Astrocyte (in vitro differentiated cells and primary cell): ENCODE measurements at regions not wholly inside any gene's neighbourhood (a gene's known extent, or its start where the extent isn't known, plus 50 kb on each side); places are given as distances from the start of the nearest gene placed in this dataset.

Source experiments
- DNase-seq: peaks from one replicate; pipeline ENCODE4 v3.0.0-alpha.2; 2010; ENCODE audit warnings: low read depth
- FAIRE-seq: peaks from 2 replicates; lab custom pipeline; 2011; peaks lifted over from hg19 to GRCh38; lab: Jason Lieb, UNC
- H2AFZ ChIP-seq: 2 replicates; pipeline ENCODE4 v1.6.0; 2012; ENCODE audit warnings: low read depth, low read length, inconsistent platforms
- H3K27ac ChIP-seq: 2 replicates; pipeline ENCODE4 v1.5.1; 2011; ENCODE audit warnings: low read depth, low read length, inconsistent platforms
- H3K27me3 ChIP-seq: 2 replicates; pipeline ENCODE4 v1.6.0; 2011; ENCODE audit warnings: low read length, inconsistent platforms; ENCODE audit not compliant: insufficient read depth
- H3K36me3 ChIP-seq: 2 replicates; pipeline ENCODE4 v1.5.1; 2011; ENCODE audit warnings: low read length, inconsistent platforms; ENCODE audit not compliant: insufficient read depth
- H3K4me1 ChIP-seq: 2 replicates; pipeline ENCODE4 v1.5.1; 2011; ENCODE audit warnings: low read length, inconsistent platforms; ENCODE audit not compliant: insufficient read depth
- H3K4me2 ChIP-seq: 2 replicates; pipeline ENCODE4 v1.6.0; 2012; ENCODE audit warnings: low read length, inconsistent platforms
- H3K4me3 ChIP-seq: 2 replicates; pipeline ENCODE4 v1.5.1; 2011; ENCODE audit warnings: low read depth, mild to moderate bottlenecking, low read length, inconsistent platforms; ENCODE audit not compliant: insufficient read depth
- H3K79me2 ChIP-seq: 2 replicates; pipeline ENCODE4 v1.6.0; 2012; ENCODE audit warnings: mild to moderate bottlenecking, low read length, inconsistent platforms; ENCODE audit not compliant: insufficient read depth
- H3K9ac ChIP-seq: 2 replicates; pipeline ENCODE4 v1.6.0; 2012; ENCODE audit warnings: mild to moderate bottlenecking, low read length, inconsistent platforms
- H3K9me3 ChIP-seq: 2 replicates; pipeline ENCODE4 v1.5.1; 2012; ENCODE audit warnings: low read depth, mild to moderate bottlenecking, low read length, inconsistent platforms; ENCODE audit not compliant: insufficient read depth
- H4K20me1 ChIP-seq: 2 replicates; pipeline ENCODE4 v1.6.0; 2012; ENCODE audit warnings: low read length, inconsistent platforms; ENCODE audit not compliant: insufficient read depth
- H3K27ac Mint-ChIP-seq: one replicate; pipeline ENCODE4 v1.8.0; 2021; ENCODE audit warnings: mild to moderate bottlenecking, mixed read lengths; ENCODE audit not compliant: unreplicated experiment
- H3K27me3 Mint-ChIP-seq: one replicate; pipeline ENCODE4 v1.8.0; 2021; ENCODE audit warnings: low read depth, mixed read lengths; ENCODE audit not compliant: unreplicated experiment
- H3K36me3 Mint-ChIP-seq: one replicate; pipeline ENCODE4 v1.8.0; 2021; ENCODE audit warnings: low read depth, mixed read lengths; ENCODE audit not compliant: unreplicated experiment
- H3K4me1 Mint-ChIP-seq: one replicate; pipeline ENCODE4 v1.8.0; 2021; ENCODE audit warnings: low read depth, mixed read lengths; ENCODE audit not compliant: unreplicated experiment
- H3K4me3 Mint-ChIP-seq: one replicate; pipeline ENCODE4 v1.8.0; 2021; ENCODE audit warnings: mild to moderate bottlenecking, moderate library complexity, mixed read lengths; ENCODE audit not compliant: unreplicated experiment
- H3K9me3 Mint-ChIP-seq: one replicate; pipeline ENCODE4 v1.8.0; 2021; ENCODE audit warnings: mild to moderate bottlenecking, mixed read lengths; ENCODE audit not compliant: unreplicated experiment
- EZH2 ChIP-seq: IDR thresholded peaks from 2 replicates; pipeline ENCODE4 v1.6.1; 2012; ENCODE audit warnings: mild to moderate bottlenecking, low read length, inconsistent platforms; ENCODE audit not compliant: insufficient read depth
- TF ChIP-seq, protein P1 (sequence below): IDR thresholded peaks from 2 replicates; pipeline ENCODE4 v1.5.1; 2011; ENCODE audit warnings: low read depth, mild to moderate bottlenecking, inconsistent platforms, low read length, moderate library complexity; ENCODE audit not compliant: insufficient read depth

DNA sequence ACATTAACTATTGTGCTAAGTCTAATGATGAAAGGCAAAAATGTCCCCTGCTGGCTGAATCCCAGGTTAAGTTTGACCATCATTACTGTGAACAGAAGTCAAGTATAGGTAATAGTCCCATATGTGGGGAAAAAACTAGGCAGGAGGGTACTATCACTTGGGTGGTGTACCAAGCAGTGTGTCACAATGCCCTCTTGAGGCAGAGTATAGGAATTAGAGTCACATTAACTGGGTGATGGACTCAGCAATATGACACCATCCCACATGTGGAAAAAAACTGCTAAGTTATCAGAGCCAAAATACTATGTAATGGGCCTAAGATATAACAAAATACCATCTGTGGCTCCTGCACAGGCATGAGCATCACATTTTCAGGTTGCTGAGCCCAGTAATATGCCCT is 962.5 kb upstream of the AMELY start:
- Mint-ChIP-seq H3K4me1 (no peaks in the 10 kb centered on the region), H3K4me3 (no peak overlapping the region), H3K9me3 (no peaks in the 10 kb centered on the region), H3K27ac (no peak overlapping the region), H3K36me3 (no peaks in the 10 kb centered on the region), H3K27me3 (no peaks in the 10 kb centered on the region)
- Histone ChIP-seq H3K4me3 (no peak overlapping the region), H4K20me1 (no peaks in the 10 kb centered on the region), H3K27ac (no peak overlapping the region), H3K79me2 (no peaks in the 10 kb centered on the region), H3K36me3 (no peaks in the 10 kb centered on the region), H3K4me2 (no peak overlapping the region), H3K27me3 (no peaks in the 10 kb centered on the region), H2AFZ (no peak overlapping the region), H3K4me1 (no peaks in the 10 kb centered on the region), H3K9me3 (no peaks in the 10 kb centered on the region), H3K9ac (no peak overlapping the region)
- no peak for TF ChIP-seq EZH2
- TF ChIP-seq, protein P1, sequence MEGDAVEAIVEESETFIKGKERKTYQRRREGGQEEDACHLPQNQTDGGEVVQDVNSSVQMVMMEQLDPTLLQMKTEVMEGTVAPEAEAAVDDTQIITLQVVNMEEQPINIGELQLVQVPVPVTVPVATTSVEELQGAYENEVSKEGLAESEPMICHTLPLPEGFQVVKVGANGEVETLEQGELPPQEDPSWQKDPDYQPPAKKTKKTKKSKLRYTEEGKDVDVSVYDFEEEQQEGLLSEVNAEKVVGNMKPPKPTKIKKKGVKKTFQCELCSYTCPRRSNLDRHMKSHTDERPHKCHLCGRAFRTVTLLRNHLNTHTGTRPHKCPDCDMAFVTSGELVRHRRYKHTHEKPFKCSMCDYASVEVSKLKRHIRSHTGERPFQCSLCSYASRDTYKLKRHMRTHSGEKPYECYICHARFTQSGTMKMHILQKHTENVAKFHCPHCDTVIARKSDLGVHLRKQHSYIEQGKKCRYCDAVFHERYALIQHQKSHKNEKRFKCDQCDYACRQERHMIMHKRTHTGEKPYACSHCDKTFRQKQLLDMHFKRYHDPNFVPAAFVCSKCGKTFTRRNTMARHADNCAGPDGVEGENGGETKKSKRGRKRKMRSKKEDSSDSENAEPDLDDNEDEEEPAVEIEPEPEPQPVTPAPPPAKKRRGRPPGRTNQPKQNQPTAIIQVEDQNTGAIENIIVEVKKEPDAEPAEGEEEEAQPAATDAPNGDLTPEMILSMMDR: no peak
- DNase-seq (no peak), FAIRE-seq (no peak)

DNA sequence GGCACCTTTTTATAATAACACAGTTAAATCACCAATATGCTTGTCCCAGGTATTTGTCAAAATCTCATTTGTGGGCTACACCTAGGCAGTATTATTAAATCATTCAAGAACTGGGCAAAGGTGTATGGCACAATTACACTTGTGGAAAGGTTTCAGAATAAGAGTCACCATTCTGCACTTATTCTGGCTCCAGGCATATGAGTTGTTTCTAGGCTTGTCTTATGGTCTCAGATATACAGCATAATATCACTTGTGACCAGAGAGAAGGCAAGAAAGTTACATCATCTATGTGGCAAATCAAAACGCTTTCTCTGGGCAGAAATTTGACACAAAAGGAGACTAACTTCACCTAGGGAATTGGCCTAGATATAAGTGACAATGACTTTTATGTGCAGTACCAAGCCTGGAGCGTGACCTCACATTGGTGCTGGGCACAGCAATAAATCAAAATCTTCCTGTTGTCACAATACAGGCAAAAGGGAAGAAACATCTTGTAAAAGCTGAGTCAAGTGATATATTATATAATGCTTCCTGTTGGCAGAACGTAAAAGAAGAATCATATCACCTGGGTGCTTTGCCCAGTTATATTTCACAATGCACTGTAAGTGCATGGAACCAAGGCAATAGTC is 959.9 kb upstream of the AMELY start:
- FAIRE-seq (no peak), DNase-seq (no peak)
- H4K20me1 ChIP-seq: no peaks in the 10 kb centered on the region
- no peaks in the 10 kb centered on the region for H3K4me1 ChIP-seq
- no peak overlapping the region for H2AFZ ChIP-seq
- Mint-ChIP-seq H3K4me1 (no peaks in the 10 kb centered on the region), H3K27ac (no peak overlapping the region), H3K36me3 (no peaks in the 10 kb centered on the region), H3K4me3 (no peak overlapping the region), H3K27me3 (no peaks in the 10 kb centered on the region), H3K9me3 (no peaks in the 10 kb centered on the region)
- no peaks in the 10 kb centered on the region for H3K9me3 ChIP-seq
- H3K4me2 ChIP-seq: no peak overlapping the region
- no peak overlapping the region for H3K4me3 ChIP-seq
- H3K27me3 ChIP-seq: no peaks in the 10 kb centered on the region
- H3K36me3 ChIP-seq: no peaks in the 10 kb centered on the region
- H3K27ac ChIP-seq: no peak overlapping the region
- TF ChIP-seq, protein P1: no peak
- TF ChIP-seq EZH2: no peak
- no peak overlapping the region for H3K9ac ChIP-seq
- no peaks in the 10 kb centered on the region for H3K79me2 ChIP-seq

DNA sequence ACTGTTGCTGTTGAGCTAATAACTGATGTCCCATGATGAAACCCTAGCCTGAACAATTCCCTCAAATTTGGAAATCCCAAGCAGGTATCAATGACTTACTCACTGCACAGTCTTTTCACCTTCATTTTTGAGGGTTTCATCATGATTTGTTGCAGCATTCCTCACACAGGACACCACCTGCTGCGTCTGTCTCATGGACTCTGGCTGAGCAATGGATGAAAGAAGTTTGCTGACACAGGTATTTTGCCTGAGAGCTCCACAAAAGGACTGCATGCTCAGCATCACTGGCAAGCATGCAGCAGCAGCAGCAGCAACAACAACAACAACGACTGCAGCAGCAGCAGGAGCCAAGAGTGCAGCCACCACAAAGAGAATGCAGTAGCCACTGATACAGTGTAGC is 955.4 kb upstream of the AMELY start:
- no peak overlapping the region for H3K27ac Mint-ChIP-seq
- Histone ChIP-seq H3K9me3 (no peaks in the 10 kb centered on the region), H3K27me3 (no peaks in the 10 kb centered on the region), H3K9ac (no peak overlapping the region), H4K20me1 (no peaks in the 10 kb centered on the region), H3K4me3 (no peak overlapping the region), H3K27ac (no peak overlapping the region), H3K36me3 (no peaks in the 10 kb centered on the region), H2AFZ (no peak overlapping the region), H3K79me2 (no peaks in the 10 kb centered on the region), H3K4me1 (no peaks in the 10 kb centered on the region), H3K4me2 (no peak overlapping the region)
- H3K27me3 Mint-ChIP-seq: no peaks in the 10 kb centered on the region
- H3K9me3 Mint-ChIP-seq: no peaks in the 10 kb centered on the region
- no peaks in the 10 kb centered on the region for H3K36me3 Mint-ChIP-seq
- FAIRE-seq (no peak), DNase-seq (no peak)
- no peak overlapping the region for H3K4me3 Mint-ChIP-seq
- H3K4me1 Mint-ChIP-seq: no peaks in the 10 kb centered on the region
- TF ChIP-seq, protein P1: no peak
- TF ChIP-seq EZH2: no peak
